Left ventricle myocardium superior (tissue), 1 donor: ENCODE measurements at regions not wholly inside any gene's neighbourhood (a gene's known extent, or its start where the extent isn't known, plus 50 kb on each side); places are given as distances from the start of the nearest gene placed in this dataset.
"Not testable (repeated sequence)": the region's sequence is repeated elsewhere in the genome, so short reads cannot be mapped to it uniquely, and the experiment has no call there.

ENCODE experiments used
- ATAC-seq: fragments of 200-7000 bp; cut with Tn5 transposase; one replicate; pipeline ENCODE4 v1.9.1; 2020; ENCODE audit warnings: mild to moderate bottlenecking, moderate library complexity
- DNase-seq: peaks from one replicate; pipeline ENCODE4 v3.0.0-alpha.2; 2020
- intact Hi-C: fragments of 100-400 bp; cut with micrococcal nuclease; formaldehyde crosslinking; loops from one replicate; pipeline ENCODE4 v1.11.0; 2022
- donor health status: DM: no; HTN: yes; CAD: no; lungs with severe emphysema.

DNA sequence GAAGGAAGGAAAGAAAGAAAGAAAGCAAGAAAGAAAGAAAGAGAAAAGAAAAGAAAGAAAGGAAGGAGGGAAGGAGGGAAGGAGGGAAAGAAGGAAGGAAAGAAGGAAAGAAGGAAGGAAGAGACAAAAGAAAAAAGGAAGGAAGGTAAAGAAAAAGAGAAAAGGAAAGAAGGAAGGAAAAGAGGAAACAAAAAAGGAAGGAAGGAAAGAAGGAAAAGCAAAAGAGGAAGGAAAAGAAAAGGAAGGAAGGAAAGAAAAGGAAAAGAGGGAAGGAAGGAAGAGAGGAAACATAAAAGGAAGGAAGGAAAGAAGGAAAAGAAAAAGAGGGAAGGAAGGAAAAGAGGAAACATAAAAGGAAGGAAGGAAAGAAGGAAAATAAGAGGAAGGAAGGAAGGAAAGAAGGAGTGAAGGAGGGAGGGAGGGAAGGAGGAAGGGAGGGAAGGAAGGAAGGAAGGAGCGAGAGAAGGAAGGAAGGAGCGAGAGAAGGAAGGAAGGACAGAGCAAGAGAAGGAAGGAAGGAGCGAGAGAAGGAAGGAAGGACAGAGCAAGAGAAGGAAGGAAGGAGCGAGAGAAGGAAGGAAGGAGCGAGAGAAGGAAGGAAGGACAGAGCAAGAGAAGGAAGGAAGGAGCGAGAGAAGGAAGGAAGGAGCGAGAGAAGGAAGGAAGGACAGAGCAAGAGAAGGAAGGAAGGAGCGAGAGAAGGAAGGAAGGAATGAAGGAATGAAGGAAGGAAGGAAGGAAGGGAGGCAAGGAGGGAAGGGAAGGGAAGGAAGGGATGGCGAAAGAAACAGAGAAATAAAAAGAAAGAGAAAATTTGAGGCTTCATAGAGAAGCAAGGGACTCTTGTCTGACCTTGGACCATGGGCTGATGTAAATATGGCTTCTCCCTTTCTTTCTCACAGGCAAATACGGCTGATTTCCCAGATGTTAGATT, 266.3 kb downstream of the ASMT start:
- intact Hi-C loops, ATAC-seq, DNase-seq: not testable (repeated sequence)

GRCh38 chrX:1883772-1884171, 268.9 kb downstream of the ASMT start:
- DNase-seq, result no peak
- intact Hi-C loops, result no loop called here
- ATAC-seq, result no peak

DNA sequence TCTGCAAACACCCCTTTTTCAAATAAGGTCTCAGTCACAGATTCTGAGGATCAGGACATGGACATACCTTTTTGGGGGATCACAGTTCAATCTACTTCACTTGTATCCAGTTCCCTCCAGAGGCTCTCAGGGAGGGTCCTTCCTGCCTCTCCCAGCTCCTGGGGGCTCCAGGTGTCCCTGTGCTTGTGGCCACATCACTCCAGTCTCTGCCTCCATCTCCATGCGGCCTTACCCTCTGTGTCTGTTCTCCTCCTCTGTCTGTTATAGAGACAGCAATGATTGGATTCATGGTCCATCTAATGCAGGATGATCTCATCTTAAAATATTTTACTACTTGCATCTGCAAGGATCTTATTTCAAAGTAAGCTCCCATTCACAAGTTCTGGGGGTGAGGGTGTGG, 269.6 kb downstream of the ASMT start:
- intact Hi-C loops, result no loop called here
- no peak for DNase-seq

DNA sequence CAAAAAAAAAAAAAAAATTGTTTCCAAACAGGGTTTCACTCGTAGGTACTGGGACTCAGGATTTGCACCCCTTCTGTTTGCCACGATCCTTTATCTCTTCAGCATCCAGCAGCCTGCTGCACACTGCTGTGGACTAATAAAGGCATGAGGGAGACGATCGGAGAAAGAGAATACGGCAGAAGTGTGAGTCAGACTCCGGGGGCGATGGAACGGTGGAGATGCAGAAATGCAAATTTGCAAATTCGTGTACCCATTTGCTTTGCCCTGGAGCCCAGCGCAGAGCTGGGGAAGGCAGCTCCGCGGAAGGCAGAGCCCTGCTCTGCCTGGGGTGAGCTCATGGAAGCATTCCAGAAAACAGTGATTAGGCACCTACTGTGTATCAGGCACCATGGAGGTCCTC, 270.3 kb downstream of the ASMT start:
- intact Hi-C loops, result no loop called here
- ATAC-seq (no peak), DNase-seq (no peak)

More for the DNA sequence above, 269.6 kb downstream of the ASMT start:
- no peak for ATAC-seq

DNA sequence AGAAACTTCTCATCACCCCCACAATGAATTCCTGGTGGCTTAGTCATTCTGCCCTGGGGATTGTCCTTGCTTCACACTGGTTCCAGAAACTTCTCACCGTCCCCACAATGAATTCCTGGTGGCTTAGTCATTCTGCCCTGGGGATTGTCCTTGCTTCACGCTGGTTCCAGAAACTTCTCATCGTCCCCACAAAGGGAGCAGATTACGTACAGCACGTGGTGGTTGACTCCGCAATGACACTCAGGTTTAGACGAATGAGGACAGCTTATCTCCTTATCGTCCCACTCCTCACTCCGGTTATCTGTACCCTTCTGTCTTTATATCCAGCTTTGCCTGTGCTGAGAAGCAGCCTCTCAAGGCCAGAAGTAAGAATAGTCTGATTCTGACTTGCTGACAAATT, 273.4 kb downstream of the ASMT start:
- ATAC-seq, intact Hi-C loops, DNase-seq: not testable (repeated sequence)

GRCh38 chrX:1894026-1894294, 279.1 kb downstream of the ASMT start:
- intact Hi-C loops, result no loop called here
- DNase-seq, result no peak
- no peak for ATAC-seq

- DNase-seq (no peak), ATAC-seq (no peak)
- intact Hi-C loops, result no loop called here
Measured at GRCh38 chrX:1894740-1895139, 279.9 kb downstream of the ASMT start.

- intact Hi-C loops, result no loop called here
- ATAC-seq (no peak), DNase-seq (no peak)
Measured at GRCh38 chrX:1895583-1895982, 280.7 kb downstream of the ASMT start.

- intact Hi-C loops, result no loop called here
- ATAC-seq, result no peak
- DNase-seq, result no peak
Measured at GRCh38 chrX:1899841-1900240, 285.0 kb downstream of the ASMT start.

DNA sequence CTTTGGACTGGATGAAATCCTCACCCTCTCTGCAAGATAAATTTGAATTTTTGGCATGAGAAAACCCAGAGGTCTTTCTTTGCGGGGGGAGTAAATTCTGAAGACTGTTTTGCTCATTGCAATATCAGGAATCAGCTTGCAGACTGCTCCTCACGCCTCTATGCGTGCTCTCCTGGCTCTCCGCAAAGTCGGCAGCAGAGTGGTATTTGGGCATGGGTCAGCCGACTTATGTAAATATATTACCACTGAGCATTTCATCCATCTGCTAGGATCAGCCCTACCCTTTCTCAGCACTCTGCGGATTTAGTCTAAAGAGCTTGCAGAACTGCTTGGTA, 288.0 kb downstream of the ASMT start:
- ATAC-seq (no peak), DNase-seq (no peak)
- intact Hi-C loops, result no loop called here

DNA sequence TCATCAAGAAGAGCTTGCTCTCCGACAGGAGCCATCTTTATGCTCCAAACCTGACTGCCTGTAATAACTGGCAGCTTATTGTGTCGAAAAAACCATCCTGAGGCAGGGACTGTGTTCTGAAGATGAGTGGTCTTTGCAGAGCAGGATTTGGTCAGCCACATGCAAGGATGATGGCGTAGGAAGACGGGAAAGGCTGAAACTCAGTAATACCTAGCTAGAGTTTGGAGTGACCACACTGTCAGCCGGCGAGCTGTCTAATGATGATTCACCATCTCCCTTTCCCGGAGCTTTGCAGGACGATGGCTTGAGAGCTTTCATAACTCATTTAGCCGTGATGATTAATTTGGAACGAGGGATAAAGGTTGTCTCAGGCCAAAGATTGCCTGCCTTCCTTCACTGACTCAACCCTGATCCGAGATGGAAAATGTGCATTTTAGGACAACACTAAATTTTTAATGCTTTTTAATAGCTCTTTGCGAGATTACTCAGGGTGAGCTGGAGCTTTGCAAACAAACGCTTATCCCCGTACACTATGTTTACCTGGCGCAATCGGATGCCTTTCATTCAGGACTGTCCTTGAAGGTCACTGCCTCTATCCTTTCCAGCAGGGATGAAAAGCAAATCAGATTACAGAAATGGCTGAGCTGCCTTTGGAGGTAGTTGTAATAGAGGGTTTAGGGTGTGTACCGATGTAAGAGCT, 288.5 kb downstream of the ASMT start:
- DNase-seq, result no peak
- intact Hi-C loops, result no loop called here
- ATAC-seq, result no peak

DNA sequence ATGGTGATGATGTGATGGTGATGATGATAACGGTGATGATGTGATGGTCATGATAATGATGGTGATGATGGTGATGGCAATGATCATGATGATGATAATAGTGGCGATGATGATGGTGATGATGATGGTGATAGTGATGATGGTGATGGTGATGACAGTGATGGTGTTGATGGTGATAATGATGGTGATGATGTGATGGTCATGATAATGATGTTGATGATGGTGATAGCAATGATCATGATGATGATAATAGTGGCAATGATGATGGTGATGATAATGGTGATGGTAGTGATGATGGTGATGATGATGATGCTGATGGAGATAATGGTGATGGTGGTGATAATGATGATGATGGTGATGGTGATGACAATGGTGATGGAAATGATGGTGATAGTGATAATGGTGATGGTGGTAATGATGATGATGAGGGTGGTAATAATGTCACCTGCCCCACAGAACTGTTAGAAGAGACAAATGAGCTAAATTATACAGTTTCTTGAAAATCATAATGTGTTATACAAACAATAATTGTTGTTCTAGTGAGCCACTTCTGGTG, 289.9 kb downstream of the ASMT start:
- DNase-seq (no peak), ATAC-seq (no peak)
- intact Hi-C loops, result no loop called here

DNA sequence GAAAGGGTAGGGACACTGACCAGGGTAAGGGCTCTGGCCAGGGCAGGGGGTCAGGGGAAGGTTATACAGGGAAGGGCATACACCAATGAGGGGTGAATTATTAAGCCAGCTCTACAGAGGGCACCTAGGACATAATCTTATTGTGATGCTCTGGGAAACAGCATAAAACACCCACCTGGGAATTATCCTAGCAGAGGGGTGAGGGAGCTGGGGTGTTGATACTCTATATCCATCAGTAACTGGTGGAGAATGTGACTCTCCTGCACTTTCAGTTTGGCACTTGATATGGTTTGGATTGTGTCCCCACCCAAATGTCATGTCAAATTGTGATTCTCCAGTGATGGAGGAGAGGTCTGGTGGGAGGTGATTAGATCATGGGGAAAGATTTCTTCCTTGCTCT, 291.2 kb downstream of the ASMT start:
- DNase-seq (no peak), ATAC-seq (no peak)
- intact Hi-C loops, result no loop called here

DNA sequence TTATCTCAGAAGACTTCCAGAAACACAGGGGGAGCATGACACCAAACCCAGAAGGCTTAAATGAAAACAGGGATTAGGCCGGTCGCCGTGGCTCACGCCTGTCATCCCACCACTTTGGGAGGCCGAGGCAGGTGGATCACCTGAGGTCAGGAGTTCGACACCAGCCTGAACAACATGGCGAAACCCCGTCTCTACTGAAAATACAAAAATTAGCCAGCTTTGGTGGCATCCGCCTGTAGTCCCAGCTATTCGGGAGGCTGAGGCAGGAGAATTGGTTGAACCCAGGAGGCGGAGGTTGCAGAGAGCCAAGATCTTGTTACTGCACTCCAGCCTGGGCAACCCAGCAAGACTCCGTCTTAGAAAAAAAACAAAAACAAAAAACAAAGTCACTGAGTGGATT, 294.1 kb downstream of the ASMT start:
- intact Hi-C loops, ATAC-seq, DNase-seq: not testable (repeated sequence)

DNA sequence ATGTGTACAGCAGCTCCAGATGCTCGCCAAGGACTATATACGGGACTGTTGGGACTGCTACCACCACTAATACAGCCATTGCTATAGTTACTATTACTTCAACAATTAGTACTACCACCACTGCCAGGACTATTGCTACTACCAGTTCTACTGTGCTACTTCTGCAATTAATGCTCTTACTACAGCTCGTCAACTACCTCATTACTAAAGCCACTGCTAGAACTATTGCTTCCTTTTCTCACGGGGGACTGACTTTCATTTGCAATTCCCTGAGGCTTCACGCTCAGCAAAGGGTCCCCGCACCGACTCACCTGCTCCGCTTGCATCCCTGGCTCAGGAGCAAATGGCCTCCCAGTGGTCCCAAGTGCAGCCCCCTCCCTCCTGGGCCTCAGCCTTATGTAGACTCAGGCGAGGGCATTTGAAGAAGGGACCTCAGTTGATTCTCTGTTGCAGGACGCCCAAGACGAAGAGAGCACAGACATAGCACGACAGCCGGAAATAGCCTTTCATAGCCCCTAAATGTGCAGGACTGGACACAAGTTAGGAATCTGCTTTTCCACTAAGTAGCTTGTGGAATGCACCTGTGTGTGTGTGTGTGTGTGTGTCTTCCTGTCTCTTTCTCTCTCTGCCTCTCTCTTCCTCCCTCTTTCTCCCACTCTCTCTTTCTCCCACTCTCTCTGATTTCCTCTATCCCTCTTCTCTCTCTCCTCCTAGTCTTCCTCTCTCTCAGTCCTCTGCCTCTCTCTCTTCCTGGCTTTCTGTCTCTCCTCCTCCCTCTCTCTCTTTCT, 294.8 kb downstream of the ASMT start:
- DNase-seq (no peak), ATAC-seq (no peak)
- intact Hi-C loops, result no loop called here

GRCh38 chrX:1910207-1910470, 295.3 kb downstream of the ASMT start:
- DNase-seq (no peak), ATAC-seq (no peak)
- intact Hi-C loops, result no loop called here

GRCh38 chrX:1911401-1912128, 296.7 kb downstream of the ASMT start:
- intact Hi-C loops, result no loop called here
- ATAC-seq, result no peak

DNA sequence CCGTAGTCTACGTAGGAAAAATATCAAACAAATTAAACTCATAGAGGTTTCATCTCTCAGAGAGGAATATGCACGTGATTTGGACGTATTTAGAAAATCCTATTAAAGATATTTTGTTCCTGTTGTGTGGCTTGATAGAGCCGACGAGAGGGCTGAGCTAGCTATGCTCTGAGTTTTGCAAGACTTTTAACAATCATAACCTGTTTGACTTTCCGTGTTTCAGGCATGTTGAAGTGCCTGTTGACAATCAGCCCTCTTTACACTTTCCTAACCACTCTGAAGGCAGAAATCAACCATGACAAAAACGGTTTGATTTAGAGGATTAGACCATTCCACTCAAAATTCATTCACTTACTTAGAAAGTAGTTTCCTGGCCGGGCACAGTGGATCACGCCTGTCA, 297.3 kb downstream of the ASMT start:
- DNase-seq, result no peak
- ATAC-seq, result no peak
- intact Hi-C loops, result no loop called here

More at GRCh38 chrX:1911401-1912128, 296.7 kb downstream of the ASMT start:
- no peak for DNase-seq

DNA sequence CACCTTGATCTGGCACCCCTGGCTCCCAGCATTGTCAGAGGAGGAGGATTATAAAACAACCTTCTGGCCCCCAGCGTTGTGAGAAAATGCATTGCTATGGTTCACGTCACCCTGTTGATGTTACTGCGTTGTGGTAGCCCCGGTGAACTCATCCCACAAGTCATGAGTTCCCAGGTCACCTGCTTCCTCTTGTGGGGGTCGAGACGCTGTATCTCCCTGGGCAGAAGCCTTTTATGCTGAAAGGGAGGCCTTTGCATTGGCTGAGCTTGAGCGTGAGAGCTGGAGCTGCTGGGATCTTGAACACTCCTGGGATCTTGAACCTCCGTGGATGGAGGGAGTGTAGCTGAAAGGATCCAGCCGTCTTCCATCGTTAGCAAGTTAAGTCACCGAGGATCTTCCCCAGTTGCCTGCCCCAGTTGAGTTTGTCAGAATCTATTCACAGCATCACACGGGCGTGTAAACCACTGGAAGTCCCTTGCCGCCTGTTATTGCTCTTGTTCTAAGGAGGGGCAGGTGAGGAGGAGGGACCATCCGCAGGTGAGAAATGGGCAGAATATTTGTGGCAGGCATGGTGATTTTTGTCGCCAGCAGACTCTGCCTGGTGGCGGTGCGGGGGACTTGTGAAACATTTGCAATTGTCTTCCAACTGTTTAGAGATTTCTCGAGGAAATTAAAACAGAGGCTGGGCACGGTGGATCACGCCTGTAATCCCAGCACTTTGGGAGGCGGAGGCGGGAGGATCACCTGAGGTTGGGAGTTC, 299.9 kb downstream of the ASMT start:
- DNase-seq (no peak), ATAC-seq (no peak)
- intact Hi-C loops, result no loop called here
